SK-N-SH (cell line): ENCODE measurements at regions not wholly inside any gene's neighbourhood (a gene's known extent, or its start where the extent isn't known, plus 50 kb on each side); places are given as distances from the start of the nearest gene placed in this dataset.

Source experiments
- CTCF ChIA-PET: fragments of 300-600, 350-600 bp; formaldehyde crosslinking; extraction: SDS; loops from one replicate; lab custom pipeline; 2021; lab: Yijun Ruan, JAX
- POLR2A ChIA-PET: fragments of 350-600 bp; sonication (Branson Sonifier 250); formaldehyde crosslinking; extraction: SDS; loops from one replicate; lab custom pipeline; 2020; ENCODE audit warnings: antibody characterized with exemption, inconsistent platforms; lab: Yijun Ruan, JAX
- DNase-seq: peaks from one replicate; pipeline ENCODE4 v3.0.0; 2012
- H2AFZ ChIP-seq: fragments of 200-600 bp; sonication (generic); 2 replicates; pipeline ENCODE4 v1.8.1; 2016; ENCODE audit warnings: antibody characterized with exemption, mild to moderate bottlenecking, low read depth
- H3F3A ChIP-seq: fragments of 200-600 bp; sonication (generic); replicated peaks from 2 replicates; pipeline ENCODE3; 2016; ENCODE audit warnings: antibody characterized with exemption, mild to moderate bottlenecking; ENCODE audit not compliant: insufficient read depth
- H3K27ac ChIP-seq, 2 experiments: fragments of 200-500 bp in 1 of 2; fragments of 200-600 bp in 1 of 2; sonication (Bioruptor generic) in 1 of 2; sonication (generic), shearing (Covaris generic) in 1 of 2; 2 replicates each; pipeline versions ENCODE4 v1.5.1 to v1.6.1; 2014 to 2016; ENCODE audit warnings: low read depth in 2 of 2, inconsistent platforms in 1 of 2, low read length in 1 of 2, mild to moderate bottlenecking in 1 of 2, mixed read lengths in 1 of 2
- H3K27me3 ChIP-seq: fragments of 200-600 bp; sonication (generic), shearing (Covaris generic); 2 replicates; pipeline ENCODE4 v1.6.1; 2016; ENCODE audit warnings: mixed run types; ENCODE audit not compliant: insufficient read depth
- H3K36me3 ChIP-seq, 2 experiments: fragments of 200-500 bp in 1 of 2; fragments of 200-600 bp in 1 of 2; sonication (Bioruptor generic) in 1 of 2; sonication (generic) in 1 of 2; replicated peaks in 1 of 2; 2 replicates each; pipeline versions ENCODE3 to v1.5.1; 2014 to 2016; ENCODE audit warnings: low read length in 1 of 2, mild to moderate bottlenecking in 1 of 2; ENCODE audit not compliant: insufficient read depth in 2 of 2, control insufficient read depth in 1 of 2
- H3K4me1 ChIP-seq, 2 experiments: fragments of 200-500 bp in 1 of 2; fragments of 200-600 bp in 1 of 2; sonication (Bioruptor generic) in 1 of 2; sonication (generic), shearing (Covaris generic) in 1 of 2; 2 replicates each; pipeline versions ENCODE4 v1.5.1 to v1.6.1; 2014 to 2016; ENCODE audit warnings: low read depth in 1 of 2, low read length in 1 of 2, mixed run types in 1 of 2; ENCODE audit not compliant: insufficient read depth in 2 of 2, control insufficient read depth in 1 of 2
- H3K4me2 ChIP-seq: fragments of 200-600 bp; sonication (generic), shearing (Covaris generic); 2 replicates; pipeline ENCODE4 v1.6.1; 2017; ENCODE audit warnings: mixed run types
- H3K4me3 ChIP-seq, 2 experiments: fragments of 200-500 bp in 1 of 2; fragments of 200-600 bp in 1 of 2; sonication (Bioruptor generic) in 1 of 2; sonication (generic), shearing (Covaris generic) in 1 of 2; 2 replicates each; pipeline versions ENCODE4 v1.5.1 to v1.8.1; 2014 to 2016; ENCODE audit warnings: low read depth in 2 of 2, inconsistent platforms in 1 of 2, low read length in 1 of 2, mild to moderate bottlenecking in 1 of 2, mixed read lengths in 1 of 2, moderate library complexity in 1 of 2
- H3K79me2 ChIP-seq: fragments of 200-600 bp; sonication (generic); 2 replicates; pipeline ENCODE4 v1.8.1; 2017; ENCODE audit warnings: mild to moderate bottlenecking; ENCODE audit not compliant: insufficient read depth
- H3K9ac ChIP-seq: fragments of 200-600 bp; sonication (generic); 2 replicates; pipeline ENCODE4 v1.6.1; 2017; ENCODE audit warnings: mixed run types
- H3K9me2 ChIP-seq: fragments of 200-600 bp; sonication (generic); 2 replicates; pipeline ENCODE4 v1.6.1; 2017; ENCODE audit warnings: mixed run types
- H3K9me3 ChIP-seq: fragments of 200-600 bp; sonication (generic); 2 replicates; pipeline ENCODE4 v1.6.1; 2017; ENCODE audit warnings: mixed run types, mild to moderate bottlenecking, moderate library complexity
- H4K20me1 ChIP-seq: fragments of 200-600 bp; sonication (generic); 2 replicates; pipeline ENCODE4 v1.6.1; 2017; ENCODE audit warnings: mild to moderate bottlenecking, mixed run types; ENCODE audit not compliant: insufficient read depth
- CHD2 ChIP-seq: fragments of 150-350 bp; IDR thresholded peaks from 2 replicates; pipeline ENCODE4 v1.6.1; 2018; ENCODE audit warnings: low read length; ENCODE audit not compliant: partially characterized antibody
- CTCF ChIP-seq: fragments of 200-600 bp; sonication (generic); IDR thresholded peaks from 2 replicates; pipeline ENCODE4 v1.6.1; 2017; ENCODE audit warnings: antibody characterized with exemption, mild to moderate bottlenecking, moderate library complexity
- ELF1 ChIP-seq: IDR thresholded peaks from 2 replicates; pipeline ENCODE4 v1.4.0; 2012
- EZH2phosphoT487 ChIP-seq: fragments of 200-600 bp; sonication (generic); IDR thresholded peaks from 2 replicates; pipeline ENCODE4 v1.6.1; 2017; ENCODE audit warnings: low read depth, mixed run types, mild to moderate bottlenecking, antibody characterized with exemption, moderate library complexity, borderline replicate concordance
- FOSL2 ChIP-seq: IDR thresholded peaks from 2 replicates; pipeline ENCODE4 v1.4.0; 2012; ENCODE audit warnings: low read depth, mild to moderate bottlenecking, moderate library complexity, borderline replicate concordance
- FOXJ3 ChIP-seq: sonication (generic); formaldehyde crosslinking; IDR thresholded peaks from 2 replicates; pipeline ENCODE4 v1.5.1; 2020; ENCODE audit warnings: mild to moderate bottlenecking, missing genetic modification reagents
- GABPA ChIP-seq: IDR thresholded peaks from 2 replicates; pipeline ENCODE4 v1.4.0; 2012; ENCODE audit warnings: low read depth, mild to moderate bottlenecking
- GATA2 ChIP-seq: sonication (generic); formaldehyde crosslinking; IDR thresholded peaks from 2 replicates; pipeline ENCODE4 v1.5.0; 2020; ENCODE audit warnings: mild to moderate bottlenecking, missing genetic modification reagents
- MXI1 ChIP-seq: IDR thresholded peaks from 2 replicates; pipeline ENCODE4 v1.6.1; 2012; ENCODE audit warnings: mild to moderate bottlenecking, low read depth, low read length, improper control_type of control experiment
- NFIC ChIP-seq: IDR thresholded peaks from 2 replicates; pipeline ENCODE4 v1.4.0; 2012; ENCODE audit warnings: borderline replicate concordance
- PBX3 ChIP-seq: IDR thresholded peaks from 2 replicates; pipeline ENCODE4; 2012
- POLR2AphosphoS5 ChIP-seq: IDR thresholded peaks from 2 replicates; pipeline ENCODE4 v1.6.1; 2012; ENCODE audit warnings: low read depth, low read length
- RCOR1 ChIP-seq: fragments of 150-350 bp; IDR thresholded peaks from 2 replicates; pipeline ENCODE4 v1.6.1; 2017; ENCODE audit warnings: antibody characterized with exemption, low read length
- TAF1 ChIP-seq: IDR thresholded peaks from 2 replicates; pipeline ENCODE4 v1.6.1; 2012; ENCODE audit warnings: low read depth, mild to moderate bottlenecking, low read length, moderate library complexity, borderline replicate concordance
- TCF12 ChIP-seq: IDR thresholded peaks from 2 replicates; pipeline ENCODE4 v1.4.0; 2012
- USF1 ChIP-seq: IDR thresholded peaks from 2 replicates; pipeline ENCODE4 v1.4.0; 2012; ENCODE audit warnings: low read depth, borderline replicate concordance
- USF2 ChIP-seq: fragments of 150-350 bp; IDR thresholded peaks from 2 replicates; pipeline ENCODE4 v1.6.1; 2017; ENCODE audit warnings: antibody characterized with exemption, low read length, low read depth, borderline replicate concordance
- YY1 ChIP-seq: IDR thresholded peaks from 2 replicates; pipeline ENCODE4 v1.4.0; 2012; ENCODE audit warnings: low read depth, mild to moderate bottlenecking
- WGBS: methylation state at CpG from one replicate; pipeline ENCODE4 v1.1.6; 2017; ENCODE audit warnings: low lambda C conversion rate; 5-methylcytosine and 5-hydroxymethylcytosine counted together

- TF ChIP-seq GATA2 = no peak
- no peak for TF ChIP-seq EZH2phosphoT487
- no peak for TF ChIP-seq CHD2
- TF ChIP-seq TAF1 = no peak
These were observed 516.4 kb upstream of the SPRY2 start (continued) for GRCh38 chr13:80857321-80857720.

GRCh38 chr13:80850771-80851170, 509.8 kb upstream of the SPRY2 start:
- Histone ChIP-seq H3K79me2 (no peaks in the 10 kb centered on the region), H3K9me2 (no peaks in the 10 kb centered on the region), H3K9ac (no peak overlapping the region), H3K27ac (no peak overlapping the region), H2AFZ (no peak overlapping the region), H3K4me2 (no peak overlapping the region), H3K36me3 (no peaks in the 10 kb centered on the region), H4K20me1 (no peaks in the 10 kb centered on the region), H3K9me3 (no peaks in the 10 kb centered on the region), H3K4me3 (no peak overlapping the region), H3K4me1 (no peaks in the 10 kb centered on the region), H3K27me3 (no peaks in the 10 kb centered on the region), H3F3A (no peaks in the 10 kb centered on the region)
- WGBS = 85% methylated on average over 2 of the region's 2 CpGs
- DNase-seq = no peak
- CTCF ChIA-PET = interaction anchor here (0.7 kb wide), 1 partner anchor 9 kb away, joined by 4 read pairs; no protein-coding TSS in a partner anchor
- POLR2A ChIA-PET = no interaction called here
- TF ChIP-seq TCF12 (no peak), USF1 (no peak), FOSL2 (no peak), PBX3 (no peak), CTCF (no peak), TAF1 (no peak), MXI1 (no peak), EZH2phosphoT487 (no peak), RCOR1 (no peak), YY1 (no peak)

- Histone ChIP-seq H3F3A (no peaks in the 10 kb centered on the region), H3K4me3 (no peak overlapping the region), H3K79me2 (no peaks in the 10 kb centered on the region), H3K4me2 (no peak overlapping the region), H2AFZ (no peak overlapping the region), H3K27me3 (no peaks in the 10 kb centered on the region), H3K36me3 (no peaks in the 10 kb centered on the region), H3K9ac (no peak overlapping the region), H3K9me3 (no peaks in the 10 kb centered on the region), H3K27ac (no peak overlapping the region), H4K20me1 (no peaks in the 10 kb centered on the region), H3K9me2 (no peaks in the 10 kb centered on the region), H3K4me1 (no peaks in the 10 kb centered on the region)
- CTCF ChIA-PET = no interaction called here
- WGBS = 57% methylated on average over 1 of the region's 1 CpG
- DNase-seq = no peak
- POLR2A ChIA-PET = no interaction called here
- TF ChIP-seq GABPA (no peak), CTCF (no peak), NFIC (no peak), MXI1 (no peak), POLR2AphosphoS5 (no peak), TAF1 (no peak), ELF1 (no peak), GATA2 (no peak), TCF12 (no peak), FOXJ3 (CRISPR knock-in tag) (no peak), PBX3 (no peak), USF2 (no peak)
These were observed 503.2 kb upstream of the SPRY2 start for GRCh38 chr13:80844164-80844563.
